ENCODE measurements at regions not wholly inside any gene's neighbourhood (a gene's known extent, or its start where the extent isn't known, plus 50 kb on each side); places are given as distances from the start of the nearest gene placed in this dataset.
"Not testable (repeated sequence)": the region's sequence is repeated elsewhere in the genome, so short reads cannot be mapped to it uniquely, and the experiment has no call there.

DNA sequence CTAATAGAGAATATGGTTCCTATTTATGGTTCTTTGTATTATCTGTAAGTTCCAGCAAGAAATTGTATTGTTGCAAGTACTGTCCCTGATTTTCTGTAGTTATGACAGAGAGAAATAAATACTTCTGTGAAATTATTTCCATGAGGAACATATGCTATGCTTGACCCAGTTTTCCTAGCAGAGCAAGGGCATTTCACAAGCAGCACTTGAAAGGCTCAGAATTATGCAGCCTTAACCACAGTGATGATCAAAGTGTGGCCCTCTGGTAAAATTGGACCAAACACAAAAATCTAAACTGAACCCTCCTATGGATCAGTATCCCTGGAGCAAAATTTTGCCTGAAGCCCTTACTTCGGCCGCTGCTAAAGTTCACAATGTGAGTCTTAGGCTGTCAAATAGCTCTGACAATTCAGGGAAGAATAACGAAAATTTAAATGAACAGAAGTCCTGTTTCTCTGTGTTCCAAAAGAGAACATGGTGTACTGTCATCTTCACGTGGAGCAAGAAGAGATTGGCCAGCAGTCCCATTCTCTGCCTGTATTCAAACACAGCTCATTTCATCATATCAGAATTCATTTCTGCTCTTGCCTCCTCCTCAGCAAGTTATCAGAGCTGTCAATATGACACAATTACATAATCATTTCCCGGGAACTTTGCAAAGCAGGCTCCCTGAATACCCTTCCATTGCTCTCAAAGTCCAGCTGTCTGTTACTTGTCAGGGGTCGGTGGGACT lies 471.9 kb downstream of the RPS29 start:
- peak; percentile 4 for DNase-seq (ENCODE audit: low spot score)

DNA sequence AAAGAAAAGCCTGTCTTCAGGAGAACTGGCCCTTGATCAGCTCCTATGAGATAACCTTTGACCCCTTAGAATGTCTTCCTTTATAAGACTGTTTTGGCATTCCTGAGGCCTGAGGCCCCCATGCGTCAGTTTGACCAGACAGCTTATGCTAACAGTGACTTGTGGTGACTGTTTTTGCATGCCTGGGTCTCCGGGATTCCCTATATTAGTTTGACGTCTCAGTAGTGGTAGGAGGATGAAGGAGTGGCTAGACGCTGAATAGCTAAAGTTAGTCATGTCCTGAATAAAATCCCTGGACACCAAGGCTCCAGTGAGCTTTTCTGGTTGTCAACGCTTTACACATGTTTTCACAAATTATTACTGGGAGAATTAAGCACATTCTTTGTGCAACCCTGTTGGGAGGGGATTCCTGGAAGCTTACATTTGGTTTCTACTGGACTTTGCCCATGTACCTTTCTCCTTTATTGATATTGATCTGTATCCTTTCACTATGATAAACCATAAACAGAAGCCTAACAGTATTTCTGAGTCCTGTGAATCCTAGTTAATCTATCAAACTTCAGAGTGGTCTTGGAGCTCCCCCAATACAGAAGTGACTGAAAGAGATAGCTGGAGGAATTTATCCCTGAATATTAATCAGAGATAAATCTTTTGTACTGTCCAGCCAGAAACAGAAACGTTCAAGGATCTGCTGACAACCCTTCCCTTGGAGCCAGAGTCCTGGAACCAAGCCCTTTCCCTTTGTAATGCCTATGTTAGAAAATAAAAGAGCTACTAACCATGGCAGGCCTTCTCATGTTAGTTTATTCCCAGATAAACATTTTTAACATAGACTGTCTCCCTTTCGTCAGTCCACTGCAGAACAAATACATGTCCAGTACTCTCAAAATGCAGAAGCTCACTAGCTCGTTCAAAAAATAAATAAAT lies 479.2 kb downstream of the RPS29 start:
- no peak for DNase-seq (ENCODE audit: low spot score)

DNA sequence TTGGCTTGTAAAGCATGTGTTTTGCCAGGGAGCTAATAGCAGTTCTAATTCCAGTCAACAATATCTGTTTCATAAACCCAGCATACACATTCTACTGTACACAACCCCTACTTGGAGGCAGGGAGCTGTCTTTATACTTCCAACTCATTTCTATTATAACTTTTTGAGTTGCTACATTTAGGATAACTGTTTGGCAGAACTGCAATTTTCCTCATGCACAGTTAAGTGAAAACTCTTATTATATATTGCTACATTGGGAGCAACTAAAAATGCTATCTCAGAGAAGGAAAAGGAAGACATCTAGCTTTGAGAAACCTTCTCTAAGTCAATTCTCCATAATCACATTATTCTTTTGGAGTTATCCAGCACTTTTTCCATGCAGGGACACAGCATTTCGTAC lies 480.2 kb downstream of the RPS29 start:
- no peak for DNase-seq (ENCODE audit: low spot score)

DNA sequence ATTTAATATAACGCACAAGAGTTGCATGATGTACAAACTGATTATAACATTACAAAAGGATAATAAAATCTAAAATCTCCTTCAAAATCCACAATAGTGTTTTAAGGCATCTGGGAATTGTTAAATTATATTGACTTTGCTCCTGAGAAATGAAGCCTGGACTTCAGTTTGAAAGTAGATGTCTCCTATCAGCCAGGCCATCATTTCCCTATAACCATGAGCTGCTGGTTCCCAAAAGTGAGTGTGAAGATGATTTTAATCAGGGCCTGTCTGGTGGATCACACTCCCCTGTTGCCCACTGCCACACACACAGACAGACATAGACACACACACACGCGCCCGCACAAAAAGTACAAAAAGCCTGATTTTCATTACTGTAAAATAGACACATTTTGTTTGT lies 480.7 kb downstream of the RPS29 start:
- no peak for DNase-seq (ENCODE audit: low spot score)

DNA sequence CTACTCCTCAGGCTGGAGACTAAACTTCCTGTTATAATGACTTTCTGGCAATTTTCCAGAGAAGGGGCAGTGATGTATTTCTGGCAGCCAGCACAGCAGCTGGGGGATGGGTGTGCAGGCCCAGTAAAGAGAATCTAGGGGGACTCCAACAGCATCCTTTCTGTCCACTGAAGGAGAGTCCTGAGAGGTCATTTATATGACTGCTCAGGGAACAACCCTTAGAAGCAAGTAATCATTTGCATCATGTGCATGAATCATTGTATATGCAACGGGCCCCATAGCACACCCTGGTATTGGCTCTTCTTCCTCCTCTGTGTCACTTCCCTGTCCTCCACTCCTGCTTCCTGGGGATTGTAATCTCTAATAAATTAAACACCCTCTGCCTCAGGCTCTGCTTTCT lies 493.8 kb downstream of the RPS29 start:
- no peak for DNase-seq (ENCODE audit: low spot score)

DNA sequence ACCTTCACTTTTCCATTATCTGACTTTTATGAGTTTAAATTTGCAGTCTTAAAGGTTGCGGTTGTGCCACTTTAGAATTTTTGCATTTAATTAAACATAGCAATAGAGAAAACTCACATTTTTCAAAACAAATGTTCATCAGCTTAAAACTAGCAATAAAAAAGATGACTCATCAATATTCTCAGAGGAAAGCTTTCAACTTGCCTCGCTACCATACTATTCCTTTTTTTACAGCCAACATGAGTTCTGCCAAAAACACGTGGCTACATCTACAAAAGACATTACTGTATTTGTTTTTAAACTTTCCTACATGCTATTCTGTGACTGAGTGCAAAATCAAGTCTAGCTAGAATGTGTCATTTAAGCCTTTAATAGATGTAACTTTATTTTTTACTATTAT lies 497.1 kb downstream of the RPS29 start:
- DNase-seq (ENCODE audit: low spot score), result no peak

DNA sequence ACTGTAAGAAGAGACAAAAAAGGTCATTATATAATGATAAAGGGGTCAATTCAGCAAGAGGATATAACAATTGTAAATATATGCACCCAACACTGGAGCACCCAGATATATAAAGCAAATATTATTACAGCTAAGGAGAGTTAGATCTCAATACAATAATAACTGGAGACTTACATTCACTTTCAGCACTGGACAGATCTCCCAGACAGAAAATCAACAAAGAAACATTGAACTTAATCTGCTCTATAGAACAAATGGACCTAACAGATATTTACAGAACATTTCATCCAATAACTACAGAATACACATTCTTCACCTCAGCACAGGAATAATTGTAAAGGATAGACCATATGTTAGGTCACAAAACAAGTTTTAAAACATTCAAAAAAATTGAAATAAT lies 512.9 kb downstream of the RPS29 start:
- DNase-seq (ENCODE audit: low spot score), result not testable (repeated sequence)

DNA sequence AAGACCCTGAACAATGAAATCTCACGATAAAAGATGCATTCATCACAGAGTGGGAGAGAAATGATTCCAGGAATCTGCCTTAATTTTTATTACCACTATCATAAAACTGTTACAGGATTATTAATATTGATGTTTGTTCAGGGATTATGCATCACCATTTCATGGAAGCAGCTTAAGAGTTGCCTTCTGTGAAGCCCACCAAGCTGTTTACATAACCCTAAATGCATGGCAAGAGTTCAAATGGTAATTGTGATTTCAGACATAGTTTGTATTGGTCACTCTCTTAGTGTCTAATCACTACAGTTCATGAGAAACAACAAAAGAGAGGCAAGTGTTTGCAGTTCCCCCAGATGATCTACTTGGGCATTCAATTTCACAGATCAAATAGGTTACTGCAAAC lies 527.7 kb downstream of the RPS29 start:
- DNase-seq (ENCODE audit: low spot score), result no peak

DNA sequence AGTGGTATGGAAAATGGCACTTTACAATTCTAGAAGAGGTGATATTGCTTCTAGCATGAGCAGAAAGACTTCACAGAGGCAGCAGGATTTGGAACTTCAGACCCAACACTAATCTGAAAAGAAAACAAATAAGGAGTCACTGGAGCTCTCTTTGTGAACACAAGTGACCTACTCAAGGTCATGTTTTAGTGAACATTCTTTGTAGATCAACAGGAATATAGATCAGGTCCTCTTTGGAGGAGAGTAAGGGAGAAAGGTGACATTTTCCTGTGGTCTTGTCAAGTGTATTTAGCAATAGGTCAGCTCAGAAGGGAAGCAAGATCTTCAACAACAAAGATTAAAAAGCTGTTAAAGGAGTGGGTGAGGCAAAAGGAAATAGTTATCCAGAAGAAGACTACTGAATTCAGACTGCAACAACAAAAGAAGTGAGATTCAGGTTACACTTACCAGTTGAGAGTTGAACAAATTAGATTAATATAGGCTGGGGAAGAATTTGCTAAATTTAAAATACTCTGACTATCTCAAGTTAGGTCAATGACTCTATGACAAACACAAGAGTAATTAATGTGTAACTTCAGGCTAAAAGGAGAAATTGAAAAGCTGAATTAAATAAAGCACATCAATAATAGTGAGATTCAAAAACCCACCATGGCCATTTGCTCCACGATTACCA lies 528.2 kb downstream of the RPS29 start:
- DNase-seq (ENCODE audit: low spot score), result no peak

DNA sequence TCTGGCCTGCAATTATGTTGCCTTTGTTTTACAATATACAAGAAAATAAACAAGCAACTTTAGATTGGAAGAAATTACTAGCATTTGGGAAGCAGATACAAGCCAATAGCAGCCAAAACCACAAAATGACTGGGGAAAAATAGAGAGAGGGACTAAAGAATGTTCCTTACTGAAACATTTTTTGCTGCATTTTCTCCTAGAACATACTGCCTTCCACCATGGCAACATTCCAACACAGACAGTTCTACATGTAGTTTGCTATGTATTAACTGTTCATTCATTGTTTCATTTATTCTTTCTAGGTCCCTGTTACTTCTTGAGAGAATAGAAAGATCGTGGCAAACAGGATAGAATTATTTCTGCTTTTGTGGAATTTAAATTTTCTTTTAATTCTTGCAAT lies 530.2 kb downstream of the RPS29 start:
- DNase-seq (ENCODE audit: low spot score), result no peak

DNA sequence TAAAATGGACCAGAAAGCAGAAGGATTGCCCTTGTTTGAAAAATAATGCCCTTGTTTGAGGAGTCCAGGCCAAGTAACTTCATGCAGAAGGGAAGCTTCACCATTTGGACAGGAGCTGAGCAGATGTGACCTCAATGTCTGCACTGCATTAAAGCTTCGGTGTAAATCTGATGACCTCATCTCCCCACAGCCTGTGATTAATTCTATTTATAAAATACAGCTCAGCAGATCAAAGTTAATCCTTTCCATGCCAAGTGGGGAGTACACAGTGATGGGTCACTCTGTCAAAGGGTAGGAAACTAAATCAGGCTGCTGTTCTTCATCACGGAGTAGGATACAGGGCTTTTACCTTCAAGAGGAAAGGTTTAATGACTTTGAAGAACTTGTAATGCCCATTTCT lies 533.7 kb downstream of the RPS29 start:
- no peak for DNase-seq (ENCODE audit: low spot score)

DNA sequence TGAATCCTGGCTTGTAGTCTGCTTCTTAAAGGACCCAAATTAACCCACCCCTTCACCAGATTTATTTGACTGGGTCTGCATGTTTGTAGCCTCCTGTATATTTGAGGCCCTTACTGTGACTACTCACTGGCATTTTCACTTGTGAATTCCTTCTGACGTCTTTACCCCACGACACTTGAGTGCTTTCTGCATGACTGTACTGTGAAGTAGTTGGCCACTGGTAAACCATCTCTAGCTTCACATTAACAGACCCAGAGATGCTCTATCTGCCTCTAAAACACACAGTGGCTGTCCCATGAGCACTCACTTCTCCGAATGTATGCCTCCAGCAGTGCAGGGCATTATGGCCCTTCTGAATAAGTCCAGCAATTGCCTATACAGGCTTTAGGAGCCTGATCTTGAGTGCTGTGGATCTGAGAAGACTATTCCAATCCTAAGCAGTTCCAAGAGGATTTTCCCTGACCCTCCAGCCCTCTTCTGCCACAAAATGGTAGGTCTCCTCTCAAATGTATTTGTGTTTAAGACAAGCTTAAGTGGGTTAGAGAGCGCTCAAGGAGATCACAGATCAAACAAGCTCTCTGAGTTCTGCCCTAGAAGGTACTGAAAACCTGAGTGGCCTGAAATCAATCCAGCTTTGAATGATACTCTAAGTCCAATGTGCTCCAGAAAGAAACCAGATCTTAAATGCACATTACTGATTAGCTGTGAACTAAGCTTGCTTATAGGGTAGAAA lies 534.7 kb downstream of the RPS29 start:
- DNase-seq (ENCODE audit: low spot score), result no peak

DNA sequence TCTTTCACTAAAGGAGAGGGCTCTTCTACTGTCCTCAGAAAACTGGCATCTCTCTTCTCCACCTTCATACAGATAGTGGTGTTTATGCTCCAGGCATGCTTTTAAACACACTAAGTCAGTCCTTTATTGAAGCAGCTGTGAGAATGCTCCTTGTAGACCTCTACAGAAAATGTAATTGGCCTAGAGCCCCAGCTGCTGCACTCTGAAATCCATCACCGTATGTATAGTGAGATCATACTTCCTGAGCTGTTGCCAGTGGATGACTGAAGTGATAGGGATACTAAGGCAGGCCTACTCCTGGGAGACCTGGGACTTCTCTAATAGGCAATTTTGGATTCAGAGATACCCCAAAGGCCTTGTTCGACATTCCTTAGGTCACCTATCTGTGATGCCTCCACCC lies 535.4 kb downstream of the RPS29 start:
- no peak for DNase-seq (ENCODE audit: low spot score)

DNA sequence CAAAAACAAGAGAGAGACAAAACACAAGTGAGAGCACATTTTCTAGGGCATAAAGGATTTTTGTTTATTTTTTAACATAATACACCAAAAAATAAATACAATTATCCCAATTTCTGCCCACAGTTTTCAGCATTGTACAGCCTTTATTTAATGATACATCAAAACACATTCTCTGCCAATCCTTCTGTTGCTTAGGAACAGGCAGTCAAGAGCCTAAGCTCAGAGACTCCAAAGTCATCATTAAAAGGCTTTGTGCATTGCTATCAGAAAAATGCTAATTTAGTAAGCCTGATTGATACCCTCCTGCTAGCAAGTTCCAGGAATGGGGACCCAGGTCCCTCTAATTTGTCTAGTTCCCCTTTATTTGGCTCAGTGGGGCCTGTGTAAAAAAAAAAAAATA lies 536.5 kb downstream of the RPS29 start:
- DNase-seq (ENCODE audit: low spot score), result no peak

DNA sequence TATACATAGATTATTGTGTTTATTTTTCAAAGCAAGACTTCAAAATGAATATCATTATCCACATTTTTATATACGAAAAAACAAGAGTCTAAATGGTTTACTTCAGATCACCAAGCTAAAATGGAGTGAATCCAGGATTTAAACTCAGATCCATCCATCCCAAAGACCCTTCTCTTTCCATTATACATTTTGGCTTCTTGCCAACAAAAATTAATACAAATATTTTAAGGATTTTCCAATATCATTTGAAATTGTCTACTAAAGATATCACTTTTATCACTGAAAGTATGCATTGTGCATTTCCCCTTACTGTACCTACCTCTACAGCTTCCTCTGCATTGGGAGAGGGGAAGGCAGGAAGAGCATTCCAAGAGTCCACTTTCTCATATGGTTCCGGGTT lies 541.2 kb downstream of the RPS29 start:
- no peak for DNase-seq (ENCODE audit: low spot score)

DNA sequence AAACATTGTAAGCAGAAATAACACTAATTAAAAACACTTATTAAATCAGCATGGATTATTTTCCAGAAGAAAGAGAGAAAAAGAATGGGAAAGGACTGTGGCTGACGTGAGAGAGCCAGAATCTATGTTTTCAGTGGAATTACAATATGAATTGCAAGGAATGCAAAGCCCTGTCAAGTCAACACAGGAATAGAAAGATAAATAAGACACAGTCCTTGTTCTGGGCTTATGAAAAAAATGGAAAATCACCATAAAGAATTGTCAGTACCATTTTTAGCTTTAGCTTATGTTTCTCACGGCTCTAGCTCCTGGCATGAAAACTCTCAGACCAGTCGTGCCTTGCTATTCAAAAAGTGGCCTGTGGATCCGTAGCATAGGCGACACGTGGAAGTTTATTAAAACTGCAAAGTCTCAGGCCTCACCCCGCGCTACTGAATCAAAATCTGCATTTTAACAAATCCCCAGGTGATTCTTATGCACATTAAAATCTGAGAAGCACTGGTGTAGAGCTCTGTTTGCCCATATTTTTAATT lies 549.1 kb downstream of the RPS29 start:
- DNase-seq (ENCODE audit: low spot score), result no peak

DNA sequence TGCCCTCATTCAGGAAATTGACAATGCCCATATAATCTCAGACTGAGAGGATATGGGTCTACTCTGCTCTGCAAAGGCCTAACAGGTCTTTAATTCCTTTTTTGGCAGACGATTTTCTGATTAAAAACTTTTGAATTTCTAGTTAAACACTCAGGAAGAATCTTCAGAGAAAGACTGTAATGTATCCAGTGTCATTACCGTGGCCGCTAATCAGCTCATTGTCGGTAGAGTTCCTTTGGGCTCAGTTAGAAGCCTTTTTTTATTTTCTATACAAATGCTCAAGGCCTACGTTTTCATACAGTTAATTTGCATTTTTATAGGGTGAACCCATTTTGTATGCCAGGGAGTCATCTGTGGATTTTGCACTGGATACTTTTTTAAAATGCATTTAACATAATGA lies 549.9 kb downstream of the RPS29 start:
- DNase-seq (ENCODE audit: low spot score), result no peak

DNA sequence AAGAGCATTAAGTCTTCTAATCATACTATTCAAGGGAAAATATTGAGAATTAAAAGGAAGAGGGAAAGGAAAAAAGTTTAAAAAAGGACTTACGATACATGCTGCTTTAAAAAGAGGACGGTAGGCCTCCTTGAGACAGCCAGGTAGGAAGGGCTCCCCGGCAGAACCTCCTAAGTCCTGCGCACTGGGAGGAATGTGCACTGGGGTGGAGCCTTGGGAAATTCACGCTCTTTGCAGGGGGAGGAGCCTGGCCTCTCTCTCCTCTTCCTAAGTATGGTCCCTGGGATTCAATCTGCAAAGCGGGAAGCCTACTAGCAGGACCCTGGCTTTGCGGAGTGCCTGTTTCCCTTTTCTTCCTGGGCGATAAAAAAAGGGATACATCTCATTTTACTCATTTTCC lies 553.0 kb downstream of the RPS29 start:
- DNase-seq (ENCODE audit: low spot score), result no peak

DNA sequence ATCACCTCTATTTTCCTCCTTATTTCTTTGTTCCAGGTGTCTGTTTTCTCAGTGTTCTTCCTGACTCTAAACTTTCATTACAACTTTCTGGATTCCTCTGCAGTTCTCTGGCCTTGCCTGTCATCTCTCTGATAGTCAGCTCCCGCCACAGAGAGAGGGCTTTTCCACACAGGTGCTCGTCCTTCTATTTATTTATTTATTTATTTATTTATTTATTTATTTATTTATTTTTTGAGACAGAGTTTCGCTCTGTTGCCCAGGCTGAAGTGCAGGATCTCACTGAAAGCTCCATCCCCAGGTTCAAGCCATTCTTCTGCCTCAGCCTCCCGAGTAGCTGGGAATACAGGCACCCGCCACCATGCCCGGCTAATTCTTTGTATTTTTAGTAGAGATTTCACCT lies 554.5 kb downstream of the RPS29 start:
- not testable (repeated sequence) for DNase-seq (ENCODE audit: low spot score)

DNA sequence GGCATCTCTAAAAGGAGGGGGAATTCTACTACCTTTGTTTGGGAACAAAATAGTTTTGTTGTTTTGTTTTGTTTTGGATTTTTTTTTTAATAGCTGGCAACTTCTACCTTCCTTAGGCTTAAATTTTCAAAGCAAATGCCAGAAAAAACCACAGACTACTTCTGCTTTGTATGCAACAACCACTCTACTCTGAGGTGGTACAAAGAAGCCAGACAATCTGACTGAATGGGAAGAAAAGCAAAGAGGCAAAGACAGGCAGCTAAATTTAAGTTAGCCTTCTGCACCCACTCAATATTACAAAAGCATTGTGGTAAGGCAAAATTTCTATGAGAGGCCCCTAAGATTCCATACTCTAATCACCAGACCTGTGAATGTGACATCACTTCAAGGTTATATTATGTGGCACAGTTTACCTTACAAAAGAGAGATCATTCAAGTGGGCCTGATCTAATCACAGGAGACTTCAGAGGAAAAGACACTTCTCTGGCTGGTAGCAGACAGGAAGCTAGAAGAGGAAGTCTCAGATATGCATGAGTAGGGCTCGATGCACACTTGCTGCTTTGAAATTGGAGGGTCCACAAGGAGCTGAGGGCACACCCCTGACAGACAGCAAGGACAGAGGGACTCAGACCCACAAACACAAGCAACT lies 566.6 kb downstream of the RPS29 start:
- DNase-seq (ENCODE audit: low spot score), result no peak

DNA sequence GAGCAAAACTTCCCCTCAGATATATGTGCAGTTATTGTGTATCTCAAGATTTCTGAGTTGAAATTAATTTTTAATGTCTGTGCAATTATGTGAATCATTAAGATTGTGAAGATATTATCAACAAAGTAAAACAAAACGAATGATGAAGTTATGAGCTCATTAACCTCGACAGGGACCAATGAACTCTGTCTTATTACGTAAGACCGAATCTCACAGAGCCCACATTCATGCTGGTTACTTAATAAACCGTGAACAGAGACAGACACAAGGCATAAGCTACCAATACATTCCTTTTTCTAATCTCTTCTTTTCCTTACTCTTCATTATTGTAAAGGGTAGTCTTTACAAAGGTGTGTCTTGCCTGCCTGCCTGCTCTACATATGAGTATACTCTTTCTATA lies 568.7 kb downstream of the RPS29 start:
- DNase-seq (ENCODE audit: low spot score), result no peak

All from cerebellar cortex (tissue), 1 donor.